ENCODE measurements at regions not wholly inside any gene's neighbourhood (a gene's known extent, or its start where the extent isn't known, plus 50 kb on each side); places are given as distances from the start of the nearest gene placed in this dataset.

- DNase-seq (ENCODE audit: low spot score) = no peak
These were observed 223.0 kb upstream of the CDIN1 start for GRCh38 chr15:36356466-36356865.

GRCh38 chr15:36356978-36357601 lies 222.3 kb upstream of the CDIN1 start:
- DNase-seq (ENCODE audit: low spot score) = no peak

DNA sequence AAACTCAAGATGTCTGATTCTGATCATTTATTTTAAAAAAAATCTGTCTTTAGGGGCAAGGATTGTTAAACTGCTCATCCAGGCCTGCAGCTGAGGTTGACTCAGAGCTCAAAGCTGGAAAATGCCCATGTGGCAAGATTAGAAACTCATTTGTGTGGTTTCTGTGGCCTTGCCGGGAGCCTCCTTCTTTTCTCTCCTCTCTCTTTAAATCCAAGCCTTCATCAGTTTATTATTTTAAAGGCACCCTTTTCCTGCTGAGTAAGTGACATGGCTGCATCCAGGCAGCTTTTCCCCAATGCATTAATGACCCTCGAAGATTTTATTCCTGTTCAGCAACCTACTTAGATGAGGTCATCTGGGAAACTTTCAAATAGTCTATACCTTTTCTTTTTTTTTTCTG lies 221.3 kb upstream of the CDIN1 start:
- DNase-seq (ENCODE audit: low spot score) = no peak

- no peak for DNase-seq (ENCODE audit: low spot score)
These were observed 220.9 kb upstream of the CDIN1 start for GRCh38 chr15:36358523-36358922.

DNA sequence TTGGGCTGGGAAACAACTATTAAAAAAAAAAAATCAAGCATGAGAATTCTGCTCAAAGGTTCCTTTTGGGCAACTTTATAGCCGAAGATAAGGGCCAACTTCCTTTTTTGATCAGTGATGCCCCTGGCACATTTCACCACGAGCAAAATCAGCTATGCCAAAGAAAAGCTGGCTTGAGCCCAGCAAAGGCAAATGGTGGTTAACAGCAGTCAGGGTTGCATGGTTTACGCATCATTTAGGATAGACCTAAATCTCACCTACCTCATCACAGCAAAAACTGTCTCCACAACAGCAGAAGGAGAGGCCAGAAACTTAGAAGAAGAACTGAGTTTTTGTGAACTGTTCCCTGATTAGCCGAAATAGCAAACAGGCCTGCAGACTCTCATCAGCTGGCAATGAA lies 220.1 kb upstream of the CDIN1 start:
- DNase-seq (ENCODE audit: low spot score) = no peak

DNA sequence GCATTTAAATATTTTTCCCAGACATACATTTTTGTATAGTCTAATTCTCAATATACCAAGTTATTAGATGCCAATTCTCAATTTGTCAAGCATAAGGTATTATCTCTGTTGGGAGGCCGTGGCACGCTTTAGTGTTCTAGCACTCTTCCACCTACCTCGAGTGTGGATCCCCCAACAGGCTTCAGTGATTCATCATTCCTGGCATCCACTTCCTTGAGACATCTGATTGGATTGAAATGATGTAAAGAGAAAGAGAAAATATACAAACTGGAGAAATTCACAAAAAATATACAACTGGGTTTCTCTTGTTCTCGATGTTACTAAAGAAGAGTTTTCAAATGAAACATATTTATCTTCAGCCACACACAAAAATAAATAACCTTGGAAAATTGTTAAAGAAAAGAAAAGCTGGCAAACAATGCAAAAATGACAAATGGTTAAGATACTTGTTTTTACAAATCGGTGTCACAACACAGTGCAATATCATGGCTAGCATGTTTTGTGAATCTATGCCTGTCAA lies 218.0 kb upstream of the CDIN1 start:
- no peak for DNase-seq (ENCODE audit: low spot score)

GRCh38 chr15:36362509-36362915 lies 216.9 kb upstream of the CDIN1 start:
- no peak for DNase-seq (ENCODE audit: low spot score)

DNA sequence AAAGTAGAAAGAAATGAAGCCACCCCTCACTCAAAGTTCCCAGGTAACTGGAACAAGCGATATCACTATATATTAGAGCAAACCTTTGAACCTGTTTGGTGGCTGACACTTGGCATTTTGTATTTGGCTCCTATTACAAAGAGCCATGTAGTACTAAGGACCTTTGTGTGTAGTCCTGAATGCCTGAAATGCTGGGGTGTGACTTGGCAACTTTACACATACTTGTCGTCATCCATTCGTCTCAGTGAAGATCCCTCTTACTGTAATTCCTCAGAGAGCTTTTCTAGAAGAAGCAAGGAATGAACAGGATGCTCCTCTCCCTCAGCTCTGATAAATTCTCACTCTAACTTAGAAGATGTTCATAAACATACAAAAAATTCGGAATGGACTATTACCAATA lies 216.1 kb upstream of the CDIN1 start:
- DNase-seq (ENCODE audit: low spot score) = no peak

DNA sequence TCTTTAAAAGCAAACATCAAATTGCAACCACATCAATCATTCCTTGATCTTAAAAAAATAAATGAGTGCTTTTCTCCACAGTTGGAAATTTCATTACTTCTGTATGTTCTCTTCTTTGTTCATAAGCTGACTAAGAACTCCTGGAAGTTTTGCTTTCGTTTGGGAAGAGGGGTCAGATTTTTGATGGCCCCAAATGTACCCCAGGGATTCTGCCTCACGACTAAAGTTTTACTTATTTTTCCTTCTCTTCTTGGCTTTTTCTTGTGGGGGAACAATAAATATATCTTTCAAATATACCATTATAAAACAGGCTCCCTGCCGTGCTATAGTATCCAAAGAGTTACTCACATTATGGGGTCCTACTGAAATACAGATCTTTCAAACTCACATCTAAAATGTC lies 215.0 kb upstream of the CDIN1 start:
- no peak for DNase-seq (ENCODE audit: low spot score)

DNA sequence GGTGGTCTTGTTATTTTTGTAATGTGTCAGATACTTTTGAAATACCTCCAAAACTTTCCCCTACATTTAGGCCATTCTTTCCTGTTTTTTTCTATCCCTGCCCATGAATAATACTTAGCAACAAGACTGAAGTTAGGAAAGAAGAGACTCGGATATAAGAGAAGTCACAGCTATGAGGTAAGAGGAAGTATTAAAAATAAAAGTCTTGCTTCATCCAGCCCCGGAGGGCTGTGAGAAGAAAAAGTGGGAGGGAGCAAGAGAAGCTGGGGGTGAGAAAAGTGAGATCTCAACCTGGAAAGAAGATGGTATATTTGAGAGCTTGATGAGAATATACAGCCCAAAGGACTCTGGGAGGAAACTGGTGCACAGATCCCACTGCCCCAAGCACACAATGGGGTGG lies 213.5 kb upstream of the CDIN1 start:
- DNase-seq (ENCODE audit: low spot score) = no peak

- DNase-seq (ENCODE audit: low spot score) = no peak
These were observed 209.2 kb upstream of the CDIN1 start for GRCh38 chr15:36370051-36370730.

DNA sequence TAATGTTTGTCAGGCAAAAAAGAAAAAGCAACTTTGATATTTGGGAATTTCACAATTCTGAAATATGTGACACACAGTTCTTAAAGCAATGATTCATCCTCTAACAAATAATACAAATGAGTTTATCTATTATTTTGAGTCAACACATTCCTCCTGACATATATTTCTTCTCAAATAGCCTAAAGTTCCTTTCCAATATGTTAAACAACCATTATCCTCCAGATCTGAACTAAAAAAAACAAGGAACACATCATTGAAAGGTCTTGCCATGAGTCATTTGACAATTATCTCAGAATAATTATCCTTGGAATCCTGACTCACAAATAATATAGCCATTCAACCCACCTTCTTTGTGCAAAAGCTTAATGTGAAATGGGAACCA lies 208.7 kb upstream of the CDIN1 start:
- no peak for DNase-seq (ENCODE audit: low spot score)

DNA sequence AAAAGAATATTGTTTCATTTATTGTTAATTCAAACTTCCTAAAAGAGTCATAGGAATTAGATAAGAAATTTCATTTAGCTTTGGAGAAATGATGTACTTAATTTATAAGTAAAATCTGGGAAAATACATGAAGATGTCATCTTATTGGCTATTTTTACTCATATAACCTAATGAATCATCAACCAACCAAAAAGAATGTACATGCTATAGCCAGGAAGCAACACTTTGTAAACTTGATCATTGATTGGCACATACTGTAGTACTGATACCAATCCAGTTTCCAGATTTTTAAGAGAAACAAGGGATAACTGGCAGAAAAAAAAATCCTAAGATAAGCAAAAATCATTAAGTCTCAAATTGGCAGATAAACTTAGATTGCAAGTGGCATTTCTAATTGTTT lies 207.9 kb upstream of the CDIN1 start:
- DNase-seq (ENCODE audit: low spot score) = no peak

DNA sequence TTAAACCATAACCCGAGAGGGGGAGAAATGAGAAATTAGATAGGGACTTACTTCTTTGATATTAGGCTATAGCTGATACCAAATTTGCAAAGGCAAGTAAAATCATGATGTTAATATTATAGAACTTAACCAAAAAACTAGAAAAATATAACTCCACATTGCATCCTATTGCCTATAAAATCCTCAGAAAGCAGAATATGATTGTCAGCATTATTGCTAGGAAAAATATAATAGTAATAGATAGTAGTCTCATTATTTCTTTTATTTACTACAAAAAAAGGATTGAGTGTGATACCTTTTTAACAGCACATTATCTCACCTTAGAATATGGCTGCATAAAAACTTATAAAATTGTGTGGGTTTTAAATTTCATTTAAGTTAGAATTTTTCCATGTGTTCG lies 206.5 kb upstream of the CDIN1 start:
- no peak for DNase-seq (ENCODE audit: low spot score)

- no peak for DNase-seq (ENCODE audit: low spot score)
These were observed 205.9 kb upstream of the CDIN1 start for GRCh38 chr15:36373550-36373949.

DNA sequence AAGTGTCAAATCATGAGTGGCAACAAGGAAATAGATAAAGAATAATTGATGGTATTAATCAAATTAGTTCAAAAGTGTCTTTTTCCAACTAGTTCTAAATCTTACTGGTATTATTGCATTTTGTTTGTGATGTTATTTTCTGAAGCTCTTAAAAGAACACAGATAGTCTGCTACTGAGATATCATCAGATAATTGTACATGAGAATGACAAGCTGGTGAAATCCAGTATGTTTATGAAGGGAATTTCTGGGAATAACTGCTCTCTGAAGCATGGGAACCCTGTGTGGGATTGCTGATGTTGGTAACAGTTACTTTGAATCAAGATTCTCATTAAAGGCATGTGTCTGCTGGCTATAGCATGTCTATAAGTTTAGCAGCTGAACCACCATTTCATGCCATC lies 190.3 kb upstream of the CDIN1 start:
- DNase-seq (ENCODE audit: low spot score) = no peak

- DNase-seq (ENCODE audit: low spot score) = no peak
These were observed 188.9 kb upstream of the CDIN1 start for GRCh38 chr15:36390491-36390890.

DNA sequence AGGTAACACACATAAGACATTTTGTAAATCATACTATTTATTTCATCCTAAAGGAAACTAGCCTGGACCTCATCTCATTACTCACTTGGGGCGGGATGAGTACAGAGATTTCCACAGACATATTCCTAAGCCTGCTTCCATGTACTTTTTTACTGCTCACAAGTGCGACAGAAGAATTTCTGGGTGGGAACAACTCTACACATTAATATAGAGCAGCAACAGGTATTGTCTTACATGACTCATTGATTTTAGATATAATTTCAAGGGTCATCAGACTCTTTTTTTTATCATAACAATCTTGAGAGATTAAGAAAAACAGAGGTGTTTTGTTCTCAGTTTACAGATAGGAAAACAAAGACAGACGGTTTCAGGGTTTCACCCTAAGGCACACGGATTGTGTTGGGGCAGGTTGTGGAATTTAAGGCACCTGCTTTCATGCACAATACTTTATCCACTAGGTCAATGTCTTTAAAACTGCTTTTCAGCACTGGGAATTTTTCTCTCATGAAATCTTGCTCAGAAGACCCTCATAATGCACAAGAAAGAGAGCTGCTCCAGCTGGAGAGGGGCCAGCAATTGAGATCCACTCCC lies 186.7 kb upstream of the CDIN1 start:
- DNase-seq (ENCODE audit: low spot score) = no peak

GRCh38 chr15:36398212-36398611 lies 181.2 kb upstream of the CDIN1 start:
- DNase-seq (ENCODE audit: low spot score) = no peak

DNA sequence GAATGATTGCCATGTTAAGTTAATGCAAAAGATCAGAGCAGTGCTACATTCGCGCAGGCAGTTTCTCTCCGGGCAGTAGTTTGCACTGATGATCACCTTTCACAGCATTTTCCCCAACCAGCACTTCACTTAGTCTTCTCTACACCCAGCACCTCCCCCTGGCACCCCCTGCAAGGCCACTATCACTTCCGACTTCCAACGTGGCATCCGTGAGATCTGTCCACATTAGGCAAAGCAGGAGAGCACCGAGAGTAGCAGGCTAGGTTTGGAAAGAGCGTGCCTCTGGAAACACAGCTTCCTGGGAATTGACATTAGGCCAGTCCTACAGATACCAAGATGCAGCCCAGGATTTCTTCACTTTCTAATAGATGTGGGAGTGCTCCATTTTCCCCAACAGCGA lies 180.2 kb upstream of the CDIN1 start:
- no peak for DNase-seq (ENCODE audit: low spot score)

- DNase-seq (ENCODE audit: low spot score) = no peak
These were observed 178.4 kb upstream of the CDIN1 start for GRCh38 chr15:36400936-36401585.

DNA sequence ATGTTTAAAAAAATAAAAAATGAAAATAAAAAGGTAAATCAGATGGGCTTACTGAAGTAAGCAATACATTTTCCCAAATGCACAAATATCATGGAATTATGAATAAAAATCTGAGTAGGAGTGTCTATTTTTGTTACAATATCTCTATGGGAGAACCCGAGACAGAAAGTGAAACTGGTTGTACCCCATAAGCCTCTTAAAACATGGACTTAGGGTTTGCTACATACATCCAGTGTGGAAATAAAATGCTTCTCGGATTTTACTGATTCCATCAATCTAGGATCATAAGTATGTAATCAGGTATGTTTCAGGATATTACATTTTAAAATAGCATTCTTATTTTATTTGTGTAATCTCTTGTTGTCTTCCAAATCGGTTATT lies 177.8 kb upstream of the CDIN1 start:
- no peak for DNase-seq (ENCODE audit: low spot score)

DNA sequence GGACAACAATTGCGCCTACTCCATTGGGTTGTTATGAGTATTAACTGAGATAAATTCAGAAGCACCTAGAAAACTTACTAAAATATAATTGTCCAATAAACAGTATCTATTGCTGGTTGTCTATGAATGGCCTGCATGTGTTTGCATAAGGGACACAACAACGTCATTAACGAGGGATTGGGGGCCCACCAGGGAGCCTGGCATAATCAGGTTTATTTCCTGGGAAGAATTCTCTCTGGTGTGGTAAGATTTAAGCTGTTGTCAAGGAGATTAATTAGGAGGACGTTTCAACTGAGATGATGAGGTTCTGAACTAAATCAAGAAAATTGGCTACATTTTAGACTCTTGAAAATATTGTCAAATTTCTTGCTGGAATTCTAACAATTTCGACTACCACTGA lies 176.1 kb upstream of the CDIN1 start:
- no peak for DNase-seq (ENCODE audit: low spot score)
